HK-2 (cell line): ENCODE measurements at regions not wholly inside any gene's neighbourhood (a gene's known extent, or its start where the extent isn't known, plus 50 kb on each side); places are given as distances from the start of the nearest gene placed in this dataset.

Experiments
- DNase-seq: peaks from one replicate; pipeline ENCODE4 v3.0.0-alpha.2; 2018; ENCODE audit not compliant: unreplicated experiment

GRCh38 chr10:56605051-56605450 lies 244.0 kb upstream of the ZWINT start:
- no peak for DNase-seq

GRCh38 chr10:56604624-56605023 lies 243.6 kb upstream of the ZWINT start:
- DNase-seq: no peak

- DNase-seq: no peak
Measured at GRCh38 chr10:56599201-56599600, 238.1 kb upstream of the ZWINT start.

GRCh38 chr10:56596257-56596656 lies 235.2 kb upstream of the ZWINT start:
- no peak for DNase-seq

- no peak for DNase-seq
Measured at GRCh38 chr10:56593120-56593519, 232.1 kb upstream of the ZWINT start.

GRCh38 chr10:56586461-56586891 lies 225.4 kb upstream of the ZWINT start:
- no peak for DNase-seq

GRCh38 chr10:56585447-56586171 lies 224.6 kb upstream of the ZWINT start:
- no peak for DNase-seq

- no peak for DNase-seq
Measured at GRCh38 chr10:56583316-56583715, 222.3 kb upstream of the ZWINT start.

- DNase-seq: no peak
Measured at GRCh38 chr10:56567580-56567979, 206.5 kb upstream of the ZWINT start.

DNA sequence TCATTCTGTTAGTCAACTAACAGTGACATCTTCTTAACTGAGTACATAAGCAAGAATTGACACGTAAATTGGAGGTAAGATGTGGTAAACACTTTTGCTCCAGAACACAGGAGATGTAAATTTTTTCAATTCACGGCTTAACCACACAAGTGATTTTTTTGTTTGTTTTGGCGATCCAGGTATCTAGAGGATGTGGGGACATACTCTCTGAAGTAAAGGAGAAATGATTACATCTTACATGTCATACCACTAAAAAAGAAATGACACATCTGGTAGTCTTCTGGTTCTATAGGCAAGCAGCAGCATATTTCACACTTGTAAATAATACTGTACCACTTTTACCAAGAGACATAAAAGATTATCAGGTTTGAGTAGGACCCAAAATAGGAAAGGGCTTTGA lies 200.3 kb upstream of the ZWINT start:
- no peak for DNase-seq

- no peak for DNase-seq
Measured at GRCh38 chr10:56551037-56551436, 190.0 kb upstream of the ZWINT start.

DNA sequence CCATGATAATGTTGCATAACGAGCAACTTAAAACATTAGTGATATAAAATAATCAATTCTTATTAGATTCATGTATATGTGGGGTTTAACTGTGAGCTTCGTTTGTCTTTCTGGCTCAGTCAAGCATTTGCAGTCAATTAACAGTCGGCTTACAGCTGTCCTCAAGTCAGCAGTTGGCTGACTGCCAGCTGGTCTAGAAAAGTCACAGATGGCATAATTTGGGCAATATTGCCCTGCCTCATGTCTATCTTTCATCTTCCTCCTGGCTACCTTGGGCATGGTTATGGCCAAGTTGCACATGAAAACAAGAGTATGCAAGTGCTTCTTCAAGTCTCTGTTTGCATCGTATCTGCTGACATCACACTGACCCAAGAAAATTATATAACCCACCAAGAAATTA lies 186.1 kb upstream of the ZWINT start:
- no peak for DNase-seq

DNA sequence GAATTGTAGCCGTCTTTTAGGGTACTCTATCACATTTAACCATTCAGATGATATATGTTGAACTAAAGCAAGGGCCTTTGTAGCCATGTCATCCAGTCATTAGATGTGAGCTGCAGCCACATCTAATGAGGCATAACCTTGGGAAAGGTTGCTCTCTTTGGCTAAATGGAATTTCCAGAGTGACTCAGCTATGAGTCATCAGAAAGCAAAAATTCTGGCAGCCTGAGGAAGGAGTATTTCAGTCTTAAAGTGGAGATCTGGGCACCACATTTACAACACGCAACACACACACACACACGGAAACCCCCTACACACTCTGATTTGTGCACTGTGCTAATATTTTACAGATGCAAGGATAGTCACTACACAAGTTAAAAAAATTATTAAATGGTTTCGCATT lies 176.9 kb upstream of the ZWINT start:
- DNase-seq: peak; percentile 48

DNA sequence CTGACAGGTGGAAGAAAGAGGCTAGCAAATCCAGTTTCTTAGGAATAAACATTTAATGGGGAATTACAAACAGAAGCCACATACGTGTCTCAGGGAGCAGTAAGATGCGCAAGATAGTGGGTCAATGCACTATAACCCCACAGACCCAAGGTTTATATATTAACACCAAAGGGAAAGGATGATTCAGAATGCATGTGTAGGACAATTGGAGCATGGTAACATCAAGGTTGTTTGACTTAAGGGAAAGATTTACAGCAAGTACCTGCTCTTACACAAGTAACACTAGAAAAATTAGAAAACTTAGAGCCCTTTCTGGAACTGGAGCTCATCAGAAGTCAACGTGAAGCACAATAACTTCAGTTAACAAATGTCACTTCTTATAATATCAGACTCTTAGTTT lies 161.1 kb upstream of the ZWINT start:
- no peak for DNase-seq

DNA sequence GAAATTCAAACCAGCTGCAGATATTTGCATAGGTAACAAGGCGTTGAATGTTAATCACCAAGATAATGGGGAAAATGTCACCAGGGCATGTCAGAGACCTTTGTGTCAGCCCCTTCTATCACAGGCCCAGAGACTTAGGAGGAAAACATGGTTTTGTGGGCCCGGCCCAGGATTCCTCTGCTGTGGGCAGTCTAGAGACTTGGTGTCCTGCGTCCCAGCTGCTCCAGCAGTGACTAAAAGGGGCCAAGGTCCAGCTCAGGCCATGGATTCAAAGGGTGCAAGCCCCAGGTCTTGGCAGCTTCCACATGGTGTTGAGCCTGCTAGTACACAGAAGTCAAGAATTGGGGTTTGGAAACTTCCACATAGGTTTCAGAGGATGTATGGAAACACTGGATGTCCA lies 147.5 kb upstream of the ZWINT start:
- no peak for DNase-seq

DNA sequence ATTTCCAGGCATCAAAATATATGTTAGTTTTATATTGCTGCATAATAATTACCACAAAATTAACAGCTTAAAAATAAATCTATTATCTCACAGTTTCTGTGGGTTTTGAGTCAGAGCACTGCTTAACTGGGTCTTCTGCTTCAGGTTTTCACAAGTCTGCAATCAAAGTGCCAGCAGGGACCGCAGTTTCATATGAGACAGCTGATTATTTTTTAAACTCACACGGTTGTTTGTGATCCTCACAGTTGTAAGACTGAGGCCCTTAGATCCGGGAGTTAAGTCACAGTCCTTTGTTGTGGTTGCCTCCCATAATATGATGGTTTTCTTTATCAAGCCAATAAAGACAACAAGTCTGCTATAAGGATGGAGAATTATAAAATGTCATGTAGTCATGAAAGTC lies 146.0 kb upstream of the ZWINT start:
- DNase-seq: no peak

DNA sequence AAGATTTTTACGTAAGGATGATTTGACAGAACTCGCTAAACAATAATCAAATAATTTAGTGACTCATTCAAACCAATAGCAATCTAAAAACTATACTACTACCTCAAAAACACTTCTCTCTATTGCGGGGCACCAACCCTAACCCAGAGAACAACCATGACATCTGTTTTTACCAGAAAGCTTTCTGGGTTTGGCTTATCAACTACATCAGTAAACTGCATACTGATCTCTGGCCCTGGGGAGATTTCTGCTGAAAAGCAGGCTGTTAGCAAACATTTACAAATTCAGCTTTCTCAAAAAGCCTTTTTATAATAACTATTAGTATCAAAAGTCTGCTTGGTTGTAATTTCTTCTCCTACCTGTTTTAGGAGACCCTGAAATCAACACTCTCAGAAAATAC lies 144.5 kb upstream of the ZWINT start:
- no peak for DNase-seq

DNA sequence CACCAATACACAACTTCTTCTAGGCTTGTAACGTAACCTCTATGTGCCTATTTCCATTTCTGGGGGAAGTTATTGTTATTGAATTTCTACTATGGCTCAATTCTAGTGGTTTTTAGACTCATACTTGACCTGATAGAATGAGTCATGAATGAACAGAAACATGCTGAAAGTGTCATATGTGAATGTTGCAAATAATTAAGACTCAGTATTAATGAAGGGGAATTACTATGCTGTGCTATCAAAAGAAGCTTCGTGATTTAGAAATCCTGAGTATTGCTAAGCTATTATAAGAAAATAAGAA lies 135.1 kb upstream of the ZWINT start:
- DNase-seq: no peak

GRCh38 chr10:56487746-56488145 lies 126.7 kb upstream of the ZWINT start:
- no peak for DNase-seq

DNA sequence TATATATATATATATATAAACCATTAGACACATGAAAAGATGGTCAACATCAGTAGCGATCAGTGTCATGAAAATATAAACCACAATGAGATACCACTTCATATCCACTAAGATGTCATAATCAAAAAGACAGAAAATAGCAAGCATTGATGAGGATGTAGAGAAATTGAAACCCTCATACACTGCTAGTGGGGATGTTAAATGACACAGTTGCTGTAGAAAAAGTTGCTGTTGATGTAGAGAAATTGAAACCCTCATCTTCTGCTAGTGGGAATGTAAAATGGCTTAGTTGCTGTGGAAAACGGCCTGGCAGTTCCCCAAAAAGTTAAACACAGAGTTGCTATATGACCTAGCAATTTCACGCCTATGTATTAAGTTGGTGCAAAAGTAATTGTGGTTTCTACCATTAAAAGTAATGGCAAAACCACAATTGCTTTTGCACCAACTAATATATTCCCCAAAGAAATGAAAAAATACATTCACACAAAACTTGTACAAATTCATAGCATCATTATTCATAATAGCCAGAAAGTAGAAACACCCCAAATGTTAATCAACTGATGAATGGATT lies 120.5 kb upstream of the ZWINT start:
- no peak for DNase-seq

DNA sequence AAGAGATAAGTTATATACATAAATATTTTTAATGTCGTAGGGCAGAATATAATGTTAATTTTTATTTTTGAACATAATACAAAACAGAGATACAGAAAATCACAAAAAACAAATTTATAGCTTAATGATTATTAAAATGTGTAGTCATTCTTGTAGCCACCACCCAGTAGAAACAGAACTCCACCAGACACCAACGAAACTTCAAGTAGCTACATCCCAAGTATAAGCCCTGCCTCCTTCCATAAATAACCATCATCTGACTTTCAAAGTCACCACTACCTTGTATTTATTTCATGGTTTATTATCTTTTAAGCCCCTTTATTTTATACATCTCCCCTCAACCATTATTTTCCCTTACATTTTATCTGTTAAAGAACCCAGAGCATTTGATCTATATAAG lies 111.9 kb upstream of the ZWINT start:
- DNase-seq: no peak

GRCh38 chr10:56470701-56471100 lies 109.6 kb upstream of the ZWINT start:
- no peak for DNase-seq

- no peak for DNase-seq
Measured at GRCh38 chr10:56469482-56469881, 108.4 kb upstream of the ZWINT start.

DNA sequence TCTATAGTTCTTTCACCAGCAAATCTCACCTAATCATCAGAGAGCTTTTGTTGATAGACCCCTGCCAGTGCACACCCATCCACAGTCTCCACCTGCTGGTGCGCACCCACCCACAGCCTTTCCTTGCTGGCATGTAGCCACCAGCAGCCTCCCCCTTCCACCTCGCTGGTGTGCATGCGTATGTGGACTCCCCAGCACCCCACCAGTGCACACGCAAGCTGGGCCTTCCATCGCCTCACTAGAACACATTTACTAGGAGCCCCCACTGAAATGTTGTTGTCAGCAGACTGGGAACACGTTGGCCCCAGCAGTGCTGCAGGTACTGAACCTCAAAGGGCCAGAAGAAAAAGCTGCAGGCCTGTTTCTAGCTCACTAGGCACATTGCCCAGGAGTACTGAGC lies 104.9 kb upstream of the ZWINT start:
- no peak for DNase-seq
